ENCODE measurements at regions not wholly inside any gene's neighbourhood (a gene's known extent, or its start where the extent isn't known, plus 50 kb on each side); places are given as distances from the start of the nearest gene placed in this dataset.
"Not testable (repeated sequence)": the region's sequence is repeated elsewhere in the genome, so short reads cannot be mapped to it uniquely, and the experiment has no call there.

DNA sequence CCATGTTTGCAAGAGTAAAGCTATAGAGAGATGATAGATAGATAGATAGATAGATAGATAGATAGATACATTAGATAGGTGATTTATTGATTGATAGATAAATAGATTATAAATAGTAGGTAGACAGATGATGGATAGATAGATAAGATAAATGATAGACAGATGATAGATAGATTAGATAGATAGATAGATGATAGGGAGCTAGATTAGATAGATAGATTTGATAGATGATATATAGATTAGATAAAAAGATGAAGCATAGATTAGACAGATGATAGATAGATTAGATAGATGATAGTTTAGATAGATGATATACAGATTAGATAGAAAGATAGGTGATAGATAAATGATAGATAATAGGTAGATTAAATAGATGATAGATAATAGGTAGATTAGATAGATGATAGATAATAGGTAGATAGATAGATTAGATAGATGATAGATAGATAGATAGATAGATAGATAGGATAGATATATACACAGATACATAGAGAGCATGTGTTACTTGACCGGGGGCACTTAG is 243.3 kb upstream of the FOXK1 start:
- no peak for DNase-seq

DNA sequence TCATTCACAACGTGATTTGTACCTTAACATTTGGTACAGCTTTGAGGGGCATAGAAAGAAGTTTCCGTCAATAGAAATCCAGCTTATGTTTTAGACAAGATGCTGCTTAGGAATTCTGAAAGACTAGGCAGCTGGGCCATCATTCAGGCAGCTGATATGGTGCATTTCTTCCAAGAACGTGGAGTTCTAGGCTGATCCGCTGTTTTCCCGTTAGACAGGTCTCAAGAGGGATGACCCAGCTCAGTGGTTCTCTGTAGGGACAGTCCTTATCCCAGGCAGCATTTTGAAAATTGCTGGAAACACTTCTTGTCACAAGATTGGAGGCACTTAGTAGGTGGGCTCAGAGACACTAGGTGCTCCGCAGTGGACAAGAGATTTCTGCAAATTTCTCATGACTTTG is 242.7 kb upstream of the FOXK1 start:
- DNase-seq = no peak

DNA sequence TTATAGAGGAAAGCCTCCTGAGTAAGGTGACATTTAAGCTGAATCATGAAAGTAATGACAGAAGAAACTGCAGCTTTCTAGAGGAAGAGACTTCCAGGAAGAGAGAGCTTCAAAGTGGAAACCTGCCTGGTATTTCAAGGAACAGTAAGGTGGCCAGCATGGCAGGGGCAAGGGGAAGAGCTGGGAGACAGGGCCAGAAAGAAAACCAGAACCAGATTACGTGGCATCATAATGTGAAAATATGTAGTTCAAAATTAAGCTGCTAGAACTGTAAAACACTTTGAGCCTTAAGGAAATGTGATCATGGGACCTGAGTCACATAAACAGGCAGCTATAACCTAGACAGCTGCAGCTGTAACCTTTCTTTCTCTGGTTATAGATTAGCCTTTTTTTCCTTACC is 238.0 kb upstream of the FOXK1 start:
- DNase-seq = no peak

DNA sequence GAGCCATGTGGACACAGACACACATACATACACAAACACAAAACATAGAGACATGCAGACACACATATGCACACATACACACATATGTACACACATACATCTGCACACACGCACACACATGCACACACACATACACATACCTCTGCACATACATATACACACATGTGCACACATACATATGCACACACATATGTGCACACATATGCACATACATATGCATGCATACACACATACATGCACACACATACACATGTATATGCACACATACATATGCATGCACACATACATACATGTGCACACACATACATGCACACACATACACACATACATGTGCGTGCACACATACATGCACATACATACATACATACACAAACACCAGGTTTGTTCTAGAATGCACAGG is 236.3 kb upstream of the FOXK1 start:
- DNase-seq = no peak

DNA sequence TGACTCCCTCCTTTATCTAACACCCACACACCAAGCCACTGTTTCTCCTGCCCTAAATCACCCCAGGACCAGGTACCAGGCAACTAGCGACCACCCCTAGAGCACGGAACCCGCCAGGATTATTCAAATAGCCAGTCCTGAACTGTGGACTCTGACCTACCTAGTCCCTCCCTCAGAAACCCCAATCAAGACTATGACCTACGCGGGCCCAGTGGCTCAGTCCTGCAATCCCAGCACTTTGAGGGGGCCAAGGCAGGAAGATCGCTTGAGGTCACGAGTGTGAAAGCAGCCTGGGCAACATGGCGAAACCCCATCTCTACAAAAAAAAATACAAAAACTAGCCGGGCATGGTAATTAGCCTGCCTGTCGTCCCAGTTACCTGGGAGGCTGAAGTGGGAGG is 232.8 kb upstream of the FOXK1 start:
- no peak for DNase-seq

DNA sequence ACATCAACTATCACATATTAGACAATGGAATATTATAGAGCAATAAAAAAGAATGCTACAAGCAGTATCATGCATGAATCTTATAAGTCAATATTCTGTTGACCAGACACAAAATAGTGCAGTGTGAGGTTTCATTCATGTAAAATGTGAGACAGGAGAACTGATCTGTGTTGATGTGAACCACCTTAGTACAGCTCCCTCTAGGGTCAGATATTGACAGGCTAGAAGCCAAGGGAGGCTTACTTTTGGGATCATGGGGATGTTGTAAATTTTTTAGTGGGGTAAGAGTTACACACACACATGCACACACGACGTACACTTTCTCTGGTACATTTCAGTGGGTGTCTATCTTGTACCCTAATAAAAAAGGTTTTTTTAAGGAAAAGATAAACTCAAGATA is 231.6 kb upstream of the FOXK1 start:
- no peak for DNase-seq

DNA sequence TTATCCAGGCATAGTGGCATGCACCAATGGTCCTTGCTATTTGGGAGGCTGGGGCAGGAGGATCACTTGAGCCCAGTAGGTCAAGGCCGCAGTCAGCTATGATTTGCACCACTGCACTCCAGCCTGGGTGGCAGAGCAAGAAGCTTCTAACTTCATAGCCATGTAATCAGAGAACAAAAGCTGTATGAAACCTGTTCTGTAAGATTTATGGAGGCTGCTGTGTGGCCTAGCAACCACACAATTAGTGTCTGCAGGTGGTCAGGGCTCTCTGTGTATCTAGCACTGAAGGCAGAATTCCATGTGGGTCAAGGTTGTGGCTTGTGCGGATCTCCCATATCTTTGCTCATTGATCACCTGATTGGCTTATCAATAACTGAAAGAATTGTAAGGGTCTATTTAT is 221.5 kb upstream of the FOXK1 start:
- DNase-seq = no peak

DNA sequence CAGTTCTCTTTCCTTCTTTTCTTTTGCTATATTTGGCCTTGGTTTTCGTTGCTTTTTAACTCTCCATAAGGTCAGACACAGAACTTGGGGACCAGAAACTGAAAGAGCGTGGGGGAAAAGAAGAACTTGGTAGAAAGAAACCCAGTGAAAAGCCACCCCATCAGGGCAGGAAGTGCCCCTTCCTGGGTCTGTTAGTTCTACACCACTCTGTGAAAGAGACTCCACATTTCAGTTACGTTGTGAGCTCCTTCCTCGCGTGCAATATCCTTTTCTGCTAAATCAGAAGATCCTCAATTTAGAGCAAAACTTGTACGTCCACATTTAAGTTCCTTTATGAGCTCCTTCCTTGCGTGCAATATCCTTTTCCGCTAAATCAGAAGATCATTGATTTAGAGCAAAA is 220.6 kb upstream of the FOXK1 start:
- DNase-seq = no peak

DNA sequence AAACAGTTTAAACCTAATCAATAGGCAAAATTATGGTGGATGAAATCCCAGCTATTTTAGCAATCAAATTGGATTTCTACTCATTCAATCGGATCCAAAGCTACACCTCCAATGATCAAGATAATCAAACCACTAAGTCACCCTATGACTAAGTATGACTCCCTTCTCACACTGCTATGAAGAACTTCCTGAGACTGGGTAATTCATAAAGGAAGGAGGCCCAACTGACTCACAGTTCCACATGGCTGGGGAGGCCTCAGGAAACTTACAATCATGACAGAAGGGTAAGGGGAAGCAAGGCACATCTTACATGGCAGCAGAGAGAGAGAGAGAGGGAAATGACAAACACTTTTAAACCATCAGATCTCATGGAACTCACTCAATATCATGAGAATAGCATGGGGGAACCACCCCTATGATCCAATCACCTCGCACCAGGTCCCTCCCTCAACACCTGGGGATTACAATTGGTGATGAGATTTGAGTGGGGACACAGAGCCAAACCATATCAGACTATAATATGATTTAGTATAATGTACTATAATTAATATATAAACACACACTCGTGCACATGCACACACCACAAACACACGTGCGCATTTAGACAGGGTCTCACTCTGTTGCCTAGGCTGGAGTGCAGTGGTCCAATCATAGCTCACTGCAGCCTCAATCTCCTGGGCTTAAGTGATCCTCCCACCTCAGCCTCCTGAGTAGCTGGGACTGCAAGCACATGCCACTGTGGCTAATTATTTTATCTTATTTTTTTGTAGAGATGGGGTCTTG is 213.6 kb upstream of the FOXK1 start:
- no peak for DNase-seq

DNA sequence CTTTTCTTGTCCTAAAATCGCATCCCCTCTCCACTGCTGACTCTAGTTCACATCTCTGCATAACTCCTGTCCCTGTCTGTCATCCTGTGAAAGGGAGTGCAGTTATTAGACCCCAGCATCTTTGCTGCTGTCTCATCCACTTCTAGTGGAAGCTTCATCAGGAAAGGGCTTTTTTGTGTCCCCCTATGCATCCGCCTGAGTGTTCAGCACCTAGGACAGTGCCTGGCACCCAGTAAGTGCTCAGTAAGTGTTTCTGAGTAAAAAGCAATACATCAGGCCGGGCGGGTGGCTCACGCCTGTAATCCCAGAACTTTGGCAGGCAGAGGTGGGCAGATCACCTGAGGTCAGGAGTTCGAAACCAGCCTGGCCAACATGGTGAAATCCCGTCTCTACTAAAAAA is 211.8 kb upstream of the FOXK1 start:
- no peak for DNase-seq

DNA sequence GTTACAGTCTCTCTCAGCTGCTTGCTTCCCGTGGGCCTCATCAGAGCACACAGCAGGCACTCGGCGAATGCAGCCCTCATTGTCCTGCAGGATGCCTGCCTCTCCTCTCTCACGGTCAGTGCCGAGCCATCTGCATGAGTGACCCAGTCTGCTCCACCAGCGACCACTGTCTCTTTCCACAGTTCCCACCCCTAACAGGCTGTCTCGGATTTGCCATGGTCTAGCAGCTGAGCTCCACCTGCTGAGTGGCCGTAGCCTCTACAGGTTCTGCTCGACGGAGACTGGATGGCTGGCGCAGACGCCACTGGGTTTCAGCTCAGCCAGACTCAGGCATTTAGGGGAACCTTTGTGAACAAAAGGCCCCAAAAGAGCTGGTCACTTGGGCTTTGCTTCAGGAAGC is 209.4 kb upstream of the FOXK1 start:
- no peak for DNase-seq

DNA sequence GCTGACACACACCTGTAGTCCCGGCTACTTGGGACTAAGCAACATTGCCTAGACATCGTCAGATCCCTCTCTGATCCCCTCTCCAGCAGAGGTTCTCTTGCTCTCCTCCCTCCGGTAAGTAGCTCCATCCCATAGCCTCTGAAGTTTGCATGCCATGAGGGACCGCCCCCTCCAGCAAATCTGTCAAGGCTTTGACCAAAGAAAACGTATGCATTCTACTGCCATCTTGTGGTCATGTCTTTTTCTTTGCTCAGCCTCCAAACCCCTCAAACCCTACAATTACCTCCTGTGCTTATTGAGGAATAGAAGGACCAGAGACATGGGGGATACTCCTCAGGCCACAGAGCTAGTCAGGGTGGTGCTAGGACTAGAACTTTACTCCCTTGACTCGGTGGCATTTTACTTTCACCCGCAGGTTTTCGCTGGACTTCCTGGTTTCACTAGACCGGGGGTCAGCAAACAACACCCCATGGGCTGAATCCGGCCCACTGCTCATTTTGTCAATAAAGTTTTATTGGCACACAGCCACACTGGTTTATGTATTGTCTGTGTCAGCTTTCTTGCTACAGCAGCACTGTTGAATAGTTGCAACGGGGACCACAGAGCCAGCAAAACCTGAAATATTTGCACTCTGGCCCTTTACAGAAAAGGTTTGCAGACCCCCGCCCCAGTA is 202.6 kb upstream of the FOXK1 start:
- DNase-seq = no peak

DNA sequence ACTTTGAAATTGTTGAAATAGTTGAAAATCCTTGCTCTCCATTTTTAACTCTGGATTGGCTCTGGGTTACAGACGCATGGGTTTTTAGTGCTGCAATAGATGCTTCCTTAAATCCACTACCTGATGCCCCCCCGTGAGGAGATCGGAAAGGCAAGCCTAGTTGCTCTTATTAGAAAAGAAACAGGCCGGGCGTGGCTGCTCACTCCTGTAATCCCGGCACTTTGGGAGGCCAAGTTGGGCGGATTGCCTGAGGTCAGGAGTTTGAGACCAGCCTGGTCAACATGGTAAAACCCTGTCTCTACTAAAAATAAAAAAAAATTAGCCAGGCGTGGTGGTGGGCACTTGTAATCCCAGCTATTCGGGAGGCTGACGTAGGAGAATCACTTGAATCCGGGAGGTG is 202.0 kb upstream of the FOXK1 start:
- DNase-seq = not testable (repeated sequence)

DNA sequence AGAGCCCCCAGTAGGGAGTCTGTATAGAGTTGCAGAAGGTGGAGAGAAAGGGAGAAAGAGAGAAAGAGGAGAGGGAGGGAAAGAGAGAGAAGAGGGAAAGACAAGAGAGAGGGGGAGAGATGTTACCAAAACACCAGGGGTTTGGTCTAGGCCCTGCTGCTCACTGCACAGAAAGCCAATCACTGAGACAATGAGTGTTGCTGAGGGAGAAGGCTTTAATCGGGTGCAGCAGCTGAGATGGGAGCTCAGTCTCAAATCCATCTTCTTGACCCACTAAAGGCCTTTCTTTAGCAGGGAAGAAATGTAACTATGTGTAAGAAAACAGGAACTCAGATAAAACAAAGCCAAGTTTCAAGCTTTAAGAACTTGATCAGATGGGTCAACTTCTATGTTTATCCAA is 198.2 kb upstream of the FOXK1 start:
- no peak for DNase-seq

DNA sequence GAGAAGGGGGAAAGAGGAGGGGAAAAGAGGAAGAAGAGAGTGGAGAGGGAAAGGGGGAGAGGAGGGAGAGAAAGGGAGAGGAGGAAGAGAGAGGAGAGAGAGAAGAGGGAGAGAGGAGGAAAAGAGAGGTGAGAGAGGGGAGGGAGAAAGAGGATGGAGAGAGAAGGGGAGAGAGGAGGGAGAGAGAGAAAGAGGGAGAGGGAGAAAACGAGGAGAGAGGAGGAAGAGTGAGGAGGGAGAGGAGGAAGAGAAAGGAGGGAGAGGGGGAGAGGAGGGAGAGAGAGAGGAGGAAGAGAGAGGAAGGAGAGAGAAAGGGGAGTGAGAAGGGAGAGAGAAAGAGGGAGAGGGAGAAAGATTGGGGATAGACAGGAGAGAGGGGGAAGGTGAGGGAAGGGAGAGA is 197.6 kb upstream of the FOXK1 start:
- no peak for DNase-seq

DNA sequence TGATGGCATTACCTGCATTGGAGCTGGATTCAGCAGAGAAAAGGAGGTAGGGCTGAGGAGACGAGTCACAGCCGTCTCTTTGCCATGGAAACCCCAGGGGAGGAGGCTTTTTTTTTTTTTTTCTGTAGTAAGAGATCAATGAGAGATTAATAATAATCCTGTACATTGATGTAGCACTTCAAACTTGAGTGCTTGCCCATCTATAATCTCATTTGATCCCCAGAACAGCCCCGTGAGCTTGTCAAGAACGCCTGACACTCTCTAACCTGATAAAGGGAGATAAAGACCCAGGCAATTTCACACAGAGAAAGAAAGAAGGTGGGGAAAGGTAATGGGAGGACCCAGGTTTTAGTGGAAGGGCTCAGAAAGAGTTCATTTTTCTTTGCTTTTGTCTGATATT is 195.2 kb upstream of the FOXK1 start:
- DNase-seq = no peak

DNA sequence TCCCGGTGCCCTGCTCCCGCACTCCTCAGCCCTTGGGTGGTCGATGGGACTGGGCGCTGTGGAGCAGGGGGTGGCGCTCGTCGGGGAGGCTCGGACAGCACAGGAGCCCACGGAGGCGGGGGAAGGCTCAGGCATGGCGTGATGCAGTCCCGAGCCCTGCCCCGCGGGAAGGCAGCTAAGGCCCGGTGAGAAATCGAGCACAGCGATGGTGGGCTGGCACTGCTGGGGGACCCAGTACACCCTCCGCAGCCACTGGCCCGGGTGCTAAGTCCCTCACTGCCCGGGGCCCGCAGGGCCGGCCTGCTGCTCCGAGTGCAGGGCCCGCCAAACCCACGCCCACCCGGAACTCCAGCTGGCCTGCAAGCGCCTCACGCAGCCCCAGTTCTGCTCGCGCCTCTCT is 185.2 kb upstream of the FOXK1 start:
- not testable (repeated sequence) for DNase-seq

DNA sequence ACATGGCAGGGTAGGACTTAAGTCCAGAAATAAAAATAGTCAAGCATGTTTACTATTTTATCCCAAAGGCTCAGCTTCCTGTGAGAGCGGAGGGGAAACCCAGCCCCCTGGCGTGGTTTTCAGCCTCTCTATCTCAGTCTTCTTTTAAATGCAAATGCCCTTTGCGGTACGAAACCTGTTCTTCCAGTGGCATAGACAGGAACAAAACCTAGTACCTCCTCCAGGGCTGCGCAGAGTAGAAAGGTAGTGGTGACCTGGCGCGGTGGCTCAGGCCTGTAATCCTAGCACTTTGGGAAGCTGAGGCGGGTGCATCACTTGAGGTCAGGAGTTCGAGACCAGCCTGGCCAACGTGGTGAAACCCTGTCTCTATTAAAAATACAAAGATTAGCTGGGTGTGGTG is 181.3 kb upstream of the FOXK1 start:
- no peak for DNase-seq

DNA sequence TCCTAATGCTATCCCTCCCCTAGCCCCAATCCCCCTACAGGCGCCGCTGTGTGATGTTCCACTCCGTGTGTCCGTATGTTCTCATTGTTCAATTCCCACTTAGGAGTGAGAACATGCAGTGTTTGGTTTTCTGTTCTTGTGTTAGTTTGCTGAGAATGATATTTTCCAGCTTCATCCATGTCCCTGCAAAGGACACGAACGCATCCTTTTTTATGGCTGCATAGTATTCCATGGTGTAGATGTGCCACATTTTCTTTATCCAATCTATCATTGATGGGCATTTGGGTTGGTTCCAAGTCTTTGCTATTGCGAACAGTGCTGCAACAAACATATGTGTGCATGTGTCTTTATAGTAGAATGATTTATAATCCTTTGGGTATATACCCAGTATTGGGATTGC is 174.2 kb upstream of the FOXK1 start:
- not testable (repeated sequence) for DNase-seq

DNA sequence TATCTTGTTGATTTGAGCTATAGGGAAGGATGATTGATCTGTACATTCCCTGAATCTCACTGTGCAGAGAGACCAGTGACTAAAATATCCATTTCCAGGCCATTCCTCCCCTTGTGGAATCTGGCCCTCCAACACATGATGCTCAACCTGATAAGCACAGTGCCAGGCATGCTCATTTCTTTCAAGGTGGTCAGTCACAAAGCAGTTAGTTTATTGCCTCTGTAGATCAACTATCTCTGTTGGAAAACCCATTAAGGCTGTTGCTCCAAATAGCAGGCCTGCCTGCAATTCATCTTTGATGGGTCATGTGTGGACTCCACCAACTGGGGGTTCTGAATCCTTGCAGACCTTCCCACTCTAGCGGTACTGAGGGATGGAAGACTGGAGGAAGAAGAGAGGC is 168.6 kb upstream of the FOXK1 start:
- no peak for DNase-seq

DNA sequence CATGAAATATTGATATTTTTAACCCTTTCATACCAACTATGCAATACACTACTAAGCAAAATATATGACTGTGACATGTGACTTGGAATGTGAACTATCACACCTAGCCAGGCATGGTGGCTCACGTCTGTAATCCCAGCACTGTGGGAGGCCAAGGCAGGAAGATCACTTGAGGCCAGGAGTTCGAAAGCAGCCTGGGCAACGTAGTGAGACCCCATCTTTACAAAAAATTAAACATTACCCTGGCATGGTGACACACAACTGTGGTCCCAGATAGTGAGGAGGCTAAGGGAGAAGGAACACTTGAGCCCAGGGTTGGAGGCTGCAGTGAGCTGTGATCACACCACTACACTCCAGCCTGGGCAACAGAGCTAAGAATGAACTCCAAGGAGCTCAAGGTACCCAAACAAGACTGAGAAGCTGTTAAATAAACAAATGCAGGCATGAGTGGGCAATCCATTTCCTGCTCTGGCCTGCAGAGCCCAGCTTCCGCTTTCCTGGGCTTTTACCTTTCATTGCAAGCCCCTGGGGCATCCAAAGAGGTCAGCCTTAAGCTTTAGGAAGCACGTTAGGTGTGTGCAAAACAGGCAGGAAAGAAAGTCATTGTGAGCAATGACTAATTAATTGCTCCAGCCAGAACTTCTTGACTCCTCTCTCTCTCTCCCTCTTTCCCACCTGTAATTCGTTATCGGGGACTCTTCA is 162.1 kb upstream of the FOXK1 start:
- no peak for DNase-seq

DNA sequence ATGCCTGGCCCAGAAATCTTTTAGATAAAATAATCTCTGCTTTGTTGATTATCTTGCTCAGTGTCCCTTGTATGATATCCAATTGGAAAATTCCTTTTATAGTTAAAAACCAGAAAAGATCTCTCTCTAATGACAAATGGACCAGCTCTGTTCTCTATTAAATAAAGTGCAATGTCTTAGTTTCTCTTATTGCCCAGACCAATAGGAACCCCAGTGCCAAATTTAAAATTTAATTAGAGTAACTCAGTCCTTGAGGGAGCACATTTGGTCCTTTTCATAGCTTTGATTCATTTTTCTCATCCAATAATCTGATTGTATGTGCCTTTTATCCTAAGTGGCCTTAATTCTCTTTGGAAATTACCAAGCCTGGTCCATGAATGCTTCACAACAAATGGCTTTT is 158.9 kb upstream of the FOXK1 start:
- no peak for DNase-seq

DNA sequence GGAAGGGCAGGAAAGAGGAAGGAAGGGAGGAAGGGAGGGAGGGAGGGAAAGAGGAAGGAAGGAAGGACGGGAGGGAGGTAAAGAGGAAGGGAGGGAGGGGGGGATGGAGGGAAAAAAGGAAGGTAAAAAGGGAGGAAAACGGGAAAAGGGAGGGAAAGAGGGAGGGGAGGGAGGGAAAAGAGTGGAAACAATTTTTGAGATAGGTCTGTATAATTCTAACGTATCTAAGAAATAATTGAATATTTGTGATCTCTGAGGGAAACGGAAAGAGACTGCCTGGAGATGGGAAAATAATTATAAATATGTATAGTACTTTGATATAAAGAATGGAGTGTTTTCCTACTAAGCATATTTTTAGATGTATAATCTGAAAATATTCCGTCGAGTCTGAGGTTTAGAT is 158.2 kb upstream of the FOXK1 start:
- DNase-seq = no peak

DNA sequence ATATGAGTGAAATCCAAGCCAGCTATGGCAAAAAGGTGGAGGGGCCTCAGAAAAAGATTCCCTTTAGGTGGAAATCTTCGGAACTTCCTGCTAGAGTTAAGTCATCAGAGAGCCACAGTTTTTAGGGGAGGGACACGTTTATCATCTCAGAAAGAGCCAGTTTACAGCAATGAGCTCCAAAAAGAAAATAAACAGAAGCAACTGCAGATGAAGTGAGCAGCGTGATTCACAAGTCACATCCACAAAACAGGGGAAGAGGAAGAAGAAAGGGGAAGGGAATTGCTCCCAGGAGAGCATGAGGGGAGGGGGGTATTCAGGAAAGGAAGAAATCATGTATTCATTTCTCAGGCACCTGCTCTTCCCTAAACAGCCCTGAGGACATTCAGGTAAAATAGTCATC is 156.2 kb upstream of the FOXK1 start:
- no peak for DNase-seq

Measured in NCI-H2107 (cell line).